Liver (tissue), 8 donors: ENCODE measurements at regions not wholly inside any gene's neighbourhood (a gene's known extent, or its start where the extent isn't known, plus 50 kb on each side); places are given as distances from the start of the nearest gene placed in this dataset.

Experiments
- DNase-seq: peaks from one replicate; pipeline ENCODE4 v3.0.0-alpha.2; 2017; ENCODE audit warnings: low spot score
- H3K27ac ChIP-seq, 2 donors: one replicate each; pipeline ENCODE4 v1.7.0; 2013; ENCODE audit warnings: inconsistent platforms in 2 of 2, low read length in 2 of 2, control low read depth in 1 of 2, low read depth in 1 of 2, mild to moderate bottlenecking in 1 of 2
- H3K27me3 ChIP-seq, 4 donors: one replicate each; pipeline versions ENCODE4 v1.6.1 to v1.7.0; 2013; ENCODE audit warnings: low read length in 3 of 4, inconsistent platforms in 1 of 4, mild to moderate bottlenecking in 1 of 4, moderate library complexity in 1 of 4; ENCODE audit not compliant: control insufficient read depth in 4 of 4, insufficient read depth in 4 of 4
- H3K36me3 ChIP-seq, 4 donors: one replicate each; pipeline versions ENCODE4 v1.6.1 to v1.7.0; 2013; ENCODE audit warnings: low read length in 3 of 4, mild to moderate bottlenecking in 3 of 4, low read depth in 1 of 4, moderate library complexity in 1 of 4; ENCODE audit not compliant: control insufficient read depth in 4 of 4, insufficient read depth in 3 of 4
- H3K4me1 ChIP-seq, 4 donors: one replicate each; pipeline versions ENCODE4 v1.6.1 to v1.7.0; 2013; ENCODE audit warnings: low read length in 3 of 4, mild to moderate bottlenecking in 3 of 4, moderate library complexity in 1 of 4; ENCODE audit not compliant: control insufficient read depth in 4 of 4, insufficient read depth in 4 of 4
- H3K4me3 ChIP-seq, 3 donors: one replicate each; pipeline versions ENCODE4 v1.6.1 to v1.7.0; 2013; ENCODE audit warnings: low read length in 3 of 3, control low read depth in 1 of 3, low read depth in 1 of 3, mild to moderate bottlenecking in 1 of 3
- H3K9ac ChIP-seq, 2 donors: one replicate each; pipeline ENCODE4 v1.7.0; 2013; ENCODE audit warnings: low read length in 2 of 2, mild to moderate bottlenecking in 2 of 2, moderate library complexity in 2 of 2, control low read depth in 1 of 2, low read depth in 1 of 2
- H3K9me3 ChIP-seq, 4 donors: one replicate each; pipeline versions ENCODE4 v1.6.1 to v1.7.0; 2013; ENCODE audit warnings: low read length in 3 of 4; ENCODE audit not compliant: control insufficient read depth in 4 of 4
- ATF3 ChIP-seq: IDR thresholded peaks from 2 replicates; pipeline ENCODE4 v1.6.1; 2016; ENCODE audit warnings: antibody characterized with exemption
- CTCF ChIP-seq: fragments of 150-350 bp; IDR thresholded peaks from 2 replicates; pipeline ENCODE4 v1.5.1; 2017; ENCODE audit warnings: improper control_type of control experiment, low read depth, low read length; ENCODE audit not compliant: missing input control
- EGR1 ChIP-seq, 2 donors: IDR thresholded peaks; 2 replicates each; pipeline ENCODE4 v1.6.1; 2016 to 2018; ENCODE audit warnings: antibody characterized with exemption in 2 of 2, low read depth in 2 of 2
- FOXA1 ChIP-seq: IDR thresholded peaks from 2 replicates; pipeline ENCODE4 v1.6.1; 2016; ENCODE audit warnings: antibody characterized with exemption
- FOXA2 ChIP-seq: IDR thresholded peaks from 2 replicates; pipeline ENCODE4 v1.6.1; 2016; ENCODE audit warnings: antibody characterized with exemption
- GABPA ChIP-seq, 2 donors: IDR thresholded peaks in 1 of 2; conservative IDR thresholded peaks in 1 of 2; 2 replicates each; pipeline ENCODE4 v1.6.1; 2016; ENCODE audit warnings: antibody characterized with exemption in 2 of 2, mild to moderate bottlenecking in 1 of 2, moderate library complexity in 1 of 2
- HNF4A ChIP-seq, 2 donors: conservative IDR thresholded peaks; 2 replicates each; pipeline ENCODE4 v1.6.1; 2016; ENCODE audit warnings: antibody characterized with exemption in 2 of 2, mild to moderate bottlenecking in 2 of 2
- HNF4G ChIP-seq: IDR thresholded peaks from 2 replicates; pipeline ENCODE4 v1.6.1; 2016; ENCODE audit warnings: antibody characterized with exemption
- JUND ChIP-seq, 2 donors: IDR thresholded peaks; 2 replicates each; pipeline ENCODE4 v1.6.1; 2016; ENCODE audit warnings: antibody characterized with exemption in 2 of 2
- NR2F2 ChIP-seq: IDR thresholded peaks from 2 replicates; pipeline ENCODE4 v1.6.1; 2016; ENCODE audit warnings: antibody characterized with exemption
- REST ChIP-seq: IDR thresholded peaks from 2 replicates; pipeline ENCODE4 v1.6.1; 2016; ENCODE audit warnings: antibody characterized with exemption, mild to moderate bottlenecking
- RXRA ChIP-seq, 2 donors: IDR thresholded peaks; 2 replicates each; pipeline ENCODE4 v1.6.1; 2017 to 2018; ENCODE audit warnings: antibody characterized with exemption in 2 of 2, mild to moderate bottlenecking in 1 of 2
- SP1 ChIP-seq: IDR thresholded peaks from 2 replicates; pipeline ENCODE4 v1.6.1; 2018; ENCODE audit warnings: antibody characterized with exemption, mild to moderate bottlenecking
- YY1 ChIP-seq: IDR thresholded peaks from 2 replicates; pipeline ENCODE4 v1.6.1; 2016; ENCODE audit warnings: antibody characterized with exemption, mild to moderate bottlenecking
- ZBTB33 ChIP-seq: IDR thresholded peaks from 2 replicates; pipeline ENCODE4 v1.6.1; 2016; ENCODE audit warnings: antibody characterized with exemption
- WGBS: extraction: QIAGEN DNeasy Blood & Tissue Kit; methylation state at CpG from one replicate; pipeline ENCODE4 v1.1.7; 2013; 5-methylcytosine and 5-hydroxymethylcytosine counted together
- donor health status: healthy.
- donor health status: healthy.
- donor health status: healthy.
- donor health status: healthy.
- donor health status: healthy.

GRCh38 chr3:130843441-130843840 is 50.4 kb upstream of the ATP2C1 start:
- whole genome bisulfite sequencing = 83% methylated on average over 1 of the region's 1 CpG
- Histone ChIP-seq H3K4me3 (no peak overlapping the region), H3K27me3 (no peaks in the 10 kb centered on the region), H3K9ac (no peak overlapping the region), H3K27ac (no peak overlapping the region), H3K36me3 (no peaks in the 10 kb centered on the region), H3K4me1 (no peaks in the 10 kb centered on the region), H3K9me3 (no peaks in the 10 kb centered on the region)
- no peak for TF ChIP-seq HNF4G
- TF ChIP-seq GABPA (IDR thresholded peaks at IDR 0.05 in 1 of 2, conservative IDR thresholded peaks at IDR 0.05 in 1 of 2) = no peak
- no peak for TF ChIP-seq EGR1 (IDR thresholded peaks at IDR 0.05; ENCODE audit: low read depth in 2 of 2)
- TF ChIP-seq ATF3 = no peak
- no peak for TF ChIP-seq FOXA1
- no peak for TF ChIP-seq FOXA2
- TF ChIP-seq REST = no peak
- no peak for TF ChIP-seq ZBTB33
- no peak for TF ChIP-seq RXRA (IDR thresholded peaks at IDR 0.05)
- no peak for TF ChIP-seq JUND (IDR thresholded peaks at IDR 0.05)
- TF ChIP-seq NR2F2 = no peak
- no peak for TF ChIP-seq SP1
- no peak for TF ChIP-seq HNF4A (conservative IDR thresholded peaks at IDR 0.05)
- TF ChIP-seq YY1 = no peak
- no peak for TF ChIP-seq CTCF
- DNase-seq = no peak
